ENCODE measurements at regions not wholly inside any gene's neighbourhood (a gene's known extent, or its start where the extent isn't known, plus 50 kb on each side); places are given as distances from the start of the nearest gene placed in this dataset.

DNA sequence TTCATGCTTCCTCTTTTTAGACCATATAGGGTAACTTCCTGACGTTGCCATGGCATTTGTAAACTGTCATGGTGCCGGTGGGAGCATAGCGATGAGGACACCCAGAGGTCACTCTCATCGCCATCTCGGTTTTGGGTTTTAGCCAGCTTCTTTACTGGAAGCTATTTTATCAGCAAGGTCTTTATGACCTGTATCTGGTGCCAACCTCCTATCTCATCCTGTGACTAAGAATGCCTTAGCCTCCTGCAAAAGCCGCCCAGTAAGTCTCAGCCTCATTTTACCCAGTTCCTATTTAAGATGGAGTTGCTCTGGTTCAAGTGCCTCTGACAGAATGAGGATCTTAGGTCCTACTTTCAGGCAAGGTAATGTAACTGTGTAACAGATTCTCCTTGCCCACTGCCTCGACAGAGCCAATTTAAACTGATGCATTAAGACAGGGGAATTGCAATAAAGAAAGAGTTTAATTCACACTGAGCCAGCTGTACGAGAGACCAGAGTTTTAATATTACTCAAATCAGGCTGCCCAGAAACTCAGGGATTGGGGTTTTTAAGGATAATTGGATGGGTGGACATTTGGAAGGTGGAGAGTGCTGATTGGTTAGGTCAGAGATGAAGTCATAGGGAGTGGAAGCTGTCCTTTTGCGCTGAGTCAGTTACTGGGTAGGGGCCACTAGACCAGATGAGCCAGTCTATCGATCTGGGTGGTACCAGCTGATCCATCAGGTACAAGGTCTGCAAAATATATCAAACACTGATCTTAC is 59.9 kb upstream of the ATF7IP2 start:
- intact Hi-C loops (cut with micrococcal nuclease) = no loop called here
- Histone ChIP-seq H3K4me2 (ENCODE audit: low read length) (no peak overlapping the region), H3K4me3 (replicated peaks in 1 of 2; ENCODE audit: low read depth in 1 of 2, low read length in 2 of 2) (no peak overlapping the region), H3K27me3 (ENCODE audit: insufficient read depth, low read length) (no peaks in the 10 kb centered on the region), H3K27ac (ENCODE audit: low read depth, low read length) (no peak overlapping the region), H3K79me2 (ENCODE audit: insufficient read depth, low read length) (no peaks in the 10 kb centered on the region), H2AFZ (ENCODE audit: low read depth, low read length, poor library complexity, severe bottlenecking) (peak overlapping the region; percentile 65), H3K9me3 (ENCODE audit: control insufficient read depth in 1 of 2, insufficient read depth in 1 of 2, low read depth in 1 of 2, low read length in 2 of 2) (no peaks in the 10 kb centered on the region), H3K4me1 (ENCODE audit: control insufficient read depth in 1 of 2, insufficient read depth in 2 of 2, low read length in 2 of 2) (peaks cover 3 to 8% of the 10 kb centered on the region in 2 experiments; a peak in 3 of 4 replicates), H3K9ac (ENCODE audit: low read length) (no peak overlapping the region), H3K36me3 (ENCODE audit: control insufficient read depth in 1 of 2, insufficient read depth in 2 of 2, low read length in 2 of 2) (no peaks in the 10 kb centered on the region), H4K20me1 (ENCODE audit: insufficient read depth) (no peaks in the 10 kb centered on the region), H3K9me2 (ENCODE audit: insufficient read depth) (no peaks in the 10 kb centered on the region)
- POLR2A ChIA-PET = no interaction called here
- CTCF ChIA-PET = no interaction called here
- BruUV-seq (replicated peaks) = no TSS peak
- DNase-seq (ENCODE audit: low read depth, low spot score) = no peak
- TF ChIP-seq CEBPB (IDR thresholded peaks at IDR 0.05; ENCODE audit: low read depth) = no peak
- no peak for TF ChIP-seq SRF (IDR thresholded peaks at IDR 0.05; ENCODE audit: low read depth)
- TF ChIP-seq EZH2phosphoT487 (IDR thresholded peaks at IDR 0.05; ENCODE audit: borderline replicate concordance) = no peak
- no peak for TF ChIP-seq EZH2 (IDR thresholded peaks at IDR 0.05)
- no peak for TF ChIP-seq POLR2A (IDR thresholded peaks at IDR 0.05; ENCODE audit: borderline replicate concordance, extremely low read depth, insufficient read depth, insufficient read length)
- no peak for TF ChIP-seq ZFX (IDR thresholded peaks at IDR 0.05)
- TF ChIP-seq, protein P1, sequence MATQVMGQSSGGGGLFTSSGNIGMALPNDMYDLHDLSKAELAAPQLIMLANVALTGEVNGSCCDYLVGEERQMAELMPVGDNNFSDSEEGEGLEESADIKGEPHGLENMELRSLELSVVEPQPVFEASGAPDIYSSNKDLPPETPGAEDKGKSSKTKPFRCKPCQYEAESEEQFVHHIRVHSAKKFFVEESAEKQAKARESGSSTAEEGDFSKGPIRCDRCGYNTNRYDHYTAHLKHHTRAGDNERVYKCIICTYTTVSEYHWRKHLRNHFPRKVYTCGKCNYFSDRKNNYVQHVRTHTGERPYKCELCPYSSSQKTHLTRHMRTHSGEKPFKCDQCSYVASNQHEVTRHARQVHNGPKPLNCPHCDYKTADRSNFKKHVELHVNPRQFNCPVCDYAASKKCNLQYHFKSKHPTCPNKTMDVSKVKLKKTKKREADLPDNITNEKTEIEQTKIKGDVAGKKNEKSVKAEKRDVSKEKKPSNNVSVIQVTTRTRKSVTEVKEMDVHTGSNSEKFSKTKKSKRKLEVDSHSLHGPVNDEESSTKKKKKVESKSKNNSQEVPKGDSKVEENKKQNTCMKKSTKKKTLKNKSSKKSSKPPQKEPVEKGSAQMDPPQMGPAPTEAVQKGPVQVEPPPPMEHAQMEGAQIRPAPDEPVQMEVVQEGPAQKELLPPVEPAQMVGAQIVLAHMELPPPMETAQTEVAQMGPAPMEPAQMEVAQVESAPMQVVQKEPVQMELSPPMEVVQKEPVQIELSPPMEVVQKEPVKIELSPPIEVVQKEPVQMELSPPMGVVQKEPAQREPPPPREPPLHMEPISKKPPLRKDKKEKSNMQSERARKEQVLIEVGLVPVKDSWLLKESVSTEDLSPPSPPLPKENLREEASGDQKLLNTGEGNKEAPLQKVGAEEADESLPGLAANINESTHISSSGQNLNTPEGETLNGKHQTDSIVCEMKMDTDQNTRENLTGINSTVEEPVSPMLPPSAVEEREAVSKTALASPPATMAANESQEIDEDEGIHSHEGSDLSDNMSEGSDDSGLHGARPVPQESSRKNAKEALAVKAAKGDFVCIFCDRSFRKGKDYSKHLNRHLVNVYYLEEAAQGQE (IDR thresholded peaks at IDR 0.05; ENCODE audit: low read depth) = no peak
- no peak for TF ChIP-seq SP1 (IDR thresholded peaks at IDR 0.05; ENCODE audit: low read depth)
- TF ChIP-seq, protein P2, sequence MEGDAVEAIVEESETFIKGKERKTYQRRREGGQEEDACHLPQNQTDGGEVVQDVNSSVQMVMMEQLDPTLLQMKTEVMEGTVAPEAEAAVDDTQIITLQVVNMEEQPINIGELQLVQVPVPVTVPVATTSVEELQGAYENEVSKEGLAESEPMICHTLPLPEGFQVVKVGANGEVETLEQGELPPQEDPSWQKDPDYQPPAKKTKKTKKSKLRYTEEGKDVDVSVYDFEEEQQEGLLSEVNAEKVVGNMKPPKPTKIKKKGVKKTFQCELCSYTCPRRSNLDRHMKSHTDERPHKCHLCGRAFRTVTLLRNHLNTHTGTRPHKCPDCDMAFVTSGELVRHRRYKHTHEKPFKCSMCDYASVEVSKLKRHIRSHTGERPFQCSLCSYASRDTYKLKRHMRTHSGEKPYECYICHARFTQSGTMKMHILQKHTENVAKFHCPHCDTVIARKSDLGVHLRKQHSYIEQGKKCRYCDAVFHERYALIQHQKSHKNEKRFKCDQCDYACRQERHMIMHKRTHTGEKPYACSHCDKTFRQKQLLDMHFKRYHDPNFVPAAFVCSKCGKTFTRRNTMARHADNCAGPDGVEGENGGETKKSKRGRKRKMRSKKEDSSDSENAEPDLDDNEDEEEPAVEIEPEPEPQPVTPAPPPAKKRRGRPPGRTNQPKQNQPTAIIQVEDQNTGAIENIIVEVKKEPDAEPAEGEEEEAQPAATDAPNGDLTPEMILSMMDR (IDR thresholded peaks at IDR 0.05 in 2 of 3, conservative IDR thresholded peaks at IDR 0.05 in 1 of 3; ENCODE audit: borderline replicate concordance in 1 of 3, insufficient read depth in 1 of 3, low read depth in 2 of 3, low read length in 2 of 3) = no peak
- no peak for TF ChIP-seq EGR1 (IDR thresholded peaks at IDR 0.05; ENCODE audit: low read depth)
- TF ChIP-seq TCF7L2 (IDR thresholded peaks at IDR 0.05; ENCODE audit: borderline replicate concordance, extremely low read depth, insufficient read depth, insufficient read length) = no peak
- TF ChIP-seq POLR2AphosphoS5 (IDR thresholded peaks at IDR 0.05; ENCODE audit: low read depth, low read length) = no peak
- TF ChIP-seq, protein P3, sequence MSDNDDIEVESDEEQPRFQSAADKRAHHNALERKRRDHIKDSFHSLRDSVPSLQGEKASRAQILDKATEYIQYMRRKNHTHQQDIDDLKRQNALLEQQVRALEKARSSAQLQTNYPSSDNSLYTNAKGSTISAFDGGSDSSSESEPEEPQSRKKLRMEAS (IDR thresholded peaks at IDR 0.05) = no peak
- no peak for TF ChIP-seq CBX3 (IDR thresholded peaks at IDR 0.05; ENCODE audit: low read depth)
- TF ChIP-seq FOSL1 (IDR thresholded peaks at IDR 0.05; ENCODE audit: low read depth) = no peak
- TF ChIP-seq YY1 (IDR thresholded peaks at IDR 0.05; ENCODE audit: extremely low read depth, insufficient replicate concordance, low read depth, low read length) = no peak
- no peak for ATAC-seq
- RAD21 ChIA-PET (ENCODE audit: low non-redundant PET in 1 of 2, low total read pairs in 2 of 2, uncharacterized antibody in 2 of 2, unreplicated experiment in 2 of 2) = no interaction called here
